Large intestine (tissue), 3 donors: ENCODE measurements at regions not wholly inside any gene's neighbourhood (a gene's known extent, or its start where the extent isn't known, plus 50 kb on each side); places are given as distances from the start of the nearest gene placed in this dataset.

Experiments used
- DNase-seq, 2 donors: peaks; one replicate each; pipeline versions ENCODE4 v3.0.0 to v3.0.0-alpha.2; 2013
- H3K27ac ChIP-seq: one replicate; pipeline ENCODE4 v1.5.1; 2013; ENCODE audit warnings: low read length
- H3K27me3 ChIP-seq: 2 replicates; pipeline ENCODE4 v1.6.1; 2013; ENCODE audit warnings: low read length; ENCODE audit not compliant: control insufficient read depth, insufficient read depth
- H3K36me3 ChIP-seq: 2 replicates; pipeline ENCODE4 v1.6.1; 2013; ENCODE audit warnings: low read length; ENCODE audit not compliant: control insufficient read depth, insufficient read depth
- H3K4me1 ChIP-seq: one replicate; pipeline ENCODE4 v1.6.1; 2013; ENCODE audit warnings: low read length; ENCODE audit not compliant: control insufficient read depth, insufficient read depth
- H3K4me3 ChIP-seq: one replicate; pipeline ENCODE4 v1.5.1; 2013; ENCODE audit warnings: low read length
- H3K9me3 ChIP-seq: one replicate; pipeline ENCODE4 v1.6.1; 2013; ENCODE audit warnings: mild to moderate bottlenecking, low read depth, low read length, moderate library complexity; ENCODE audit not compliant: control insufficient read depth
- WGBS: methylation state at CpG from one replicate; pipeline ENCODE4 v1.1.5; 2013; ENCODE audit warnings: low lambda C conversion rate; ENCODE audit not compliant: insufficient coverage; 5-methylcytosine and 5-hydroxymethylcytosine counted together

- no peak for DNase-seq
- no peak overlapping the region for H3K27ac ChIP-seq
- WGBS, result no CpG with 5 or more reads among the region's 3 CpGs
- H3K36me3 ChIP-seq, result no peaks in the 10 kb centered on the region
- H3K27me3 ChIP-seq, result no peaks in the 10 kb centered on the region
- H3K4me3 ChIP-seq, result no peak overlapping the region
- H3K9me3 ChIP-seq, result no peaks in the 10 kb centered on the region
- H3K4me1 ChIP-seq, result peaks cover 3% of the 10 kb centered on the region
Measured at GRCh38 chr3:61442696-61443095, 118.7 kb upstream of the PTPRG start.

GRCh38 chr3:61443886-61444285, 117.5 kb upstream of the PTPRG start:
- H3K4me1 ChIP-seq, result peaks cover 2% of the 10 kb centered on the region
- no peaks in the 10 kb centered on the region for H3K36me3 ChIP-seq
- no peaks in the 10 kb centered on the region for H3K9me3 ChIP-seq
- no peak overlapping the region for H3K4me3 ChIP-seq
- H3K27me3 ChIP-seq, result no peaks in the 10 kb centered on the region
- DNase-seq, result no peak
- no peak overlapping the region for H3K27ac ChIP-seq

DNA sequence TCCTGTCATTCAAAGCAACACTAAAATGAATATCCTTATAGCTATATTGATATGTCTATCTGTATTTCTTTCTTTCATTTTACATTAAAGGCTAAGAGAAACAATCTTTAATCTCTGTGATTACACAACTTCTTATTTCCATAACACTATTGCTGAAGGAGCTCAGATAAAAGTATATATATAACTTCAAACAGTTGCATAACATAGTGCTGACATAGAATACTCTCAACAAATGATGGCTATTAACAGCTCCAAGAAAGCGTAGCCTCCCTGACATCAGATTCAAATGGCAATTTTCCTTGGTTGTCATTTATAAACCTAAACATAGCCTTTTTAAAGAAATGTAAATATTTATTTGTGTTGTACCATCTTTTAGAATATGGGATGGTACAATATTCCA, 116.6 kb upstream of the PTPRG start:
- no peak overlapping the region for H3K27ac ChIP-seq
- DNase-seq, result peak in 1 of 2 donors; percentile 32
- H3K36me3 ChIP-seq, result no peaks in the 10 kb centered on the region
- H3K4me1 ChIP-seq, result peaks cover 4% of the 10 kb centered on the region
- H3K4me3 ChIP-seq, result no peak overlapping the region
- no peaks in the 10 kb centered on the region for H3K27me3 ChIP-seq
- H3K9me3 ChIP-seq, result no peaks in the 10 kb centered on the region
- no CpG with 5 or more reads among the region's 1 CpG for WGBS

DNA sequence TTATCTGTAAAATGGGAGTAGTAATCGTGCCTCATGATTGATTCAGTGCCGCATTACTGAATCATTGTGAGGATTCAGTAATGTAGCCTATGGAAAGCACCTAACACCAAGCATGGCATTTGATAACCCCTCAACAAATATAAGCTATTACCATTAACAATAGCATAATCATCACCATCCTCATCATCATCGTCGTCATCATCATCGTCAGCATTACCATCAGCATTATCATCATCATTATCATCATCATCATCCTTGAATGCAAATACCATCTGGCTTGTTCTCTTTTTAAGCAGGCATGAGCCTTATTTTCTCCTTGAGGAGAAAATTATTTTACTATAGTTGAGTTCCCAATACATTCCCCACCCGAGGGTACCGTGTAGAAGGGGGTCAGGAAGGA, 115.4 kb upstream of the PTPRG start:
- no peak overlapping the region for H3K27ac ChIP-seq
- no peak overlapping the region for H3K4me3 ChIP-seq
- WGBS, result no CpG with 5 or more reads among the region's 7 CpGs
- H3K4me1 ChIP-seq, result peaks cover 11% of the 10 kb centered on the region
- H3K9me3 ChIP-seq, result no peaks in the 10 kb centered on the region
- no peak for DNase-seq
- no peaks in the 10 kb centered on the region for H3K36me3 ChIP-seq
- no peaks in the 10 kb centered on the region for H3K27me3 ChIP-seq

DNA sequence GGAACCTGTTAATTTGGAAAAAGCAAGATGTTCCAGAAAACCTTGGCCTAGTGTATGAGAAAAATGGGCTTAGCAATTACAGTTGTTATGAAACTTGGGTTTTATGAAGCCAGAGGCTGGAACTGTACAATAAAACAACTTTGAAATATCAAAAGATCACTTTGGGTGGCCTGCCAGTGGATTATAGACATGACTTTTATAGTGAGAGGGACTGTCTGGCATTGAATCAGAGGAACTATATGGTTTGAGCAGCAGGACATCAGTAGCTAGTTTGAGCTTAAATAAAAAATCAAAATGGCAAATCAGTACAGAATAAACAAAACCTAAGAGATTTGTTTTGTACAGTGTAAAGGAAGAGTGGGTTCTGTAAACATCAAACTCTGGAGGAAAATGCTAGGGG, 115.0 kb upstream of the PTPRG start:
- Histone ChIP-seq H3K27ac (no peak overlapping the region), H3K36me3 (no peaks in the 10 kb centered on the region), H3K4me3 (no peak overlapping the region), H3K27me3 (no peaks in the 10 kb centered on the region), H3K4me1 (peaks cover 11% of the 10 kb centered on the region), H3K9me3 (no peaks in the 10 kb centered on the region)
- DNase-seq, result no peak

DNA sequence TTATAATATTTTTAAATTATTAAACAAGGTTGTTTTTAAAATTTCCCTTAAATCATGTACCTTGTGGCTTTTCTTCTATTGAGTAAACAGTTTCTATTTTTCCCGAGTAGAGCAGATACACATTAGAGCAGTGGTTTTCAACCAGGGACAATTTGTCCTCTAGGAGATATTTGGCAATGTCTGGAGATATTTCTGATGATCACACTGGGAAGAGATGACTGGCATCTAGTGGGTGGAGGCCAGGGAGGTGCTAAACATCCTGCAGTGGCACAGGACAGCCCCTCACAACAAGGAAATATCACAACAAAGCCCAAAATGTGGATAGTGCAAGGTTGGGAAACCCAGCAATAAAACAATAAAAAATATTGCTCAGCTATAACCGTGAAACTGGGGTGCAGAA, 113.0 kb upstream of the PTPRG start:
- H3K9me3 ChIP-seq, result no peaks in the 10 kb centered on the region
- peaks cover 11% of the 10 kb centered on the region for H3K4me1 ChIP-seq
- no peak overlapping the region for H3K4me3 ChIP-seq
- no peak for DNase-seq
- no CpG with 5 or more reads among the region's 2 CpGs for WGBS
- no peak overlapping the region for H3K27ac ChIP-seq
- H3K27me3 ChIP-seq, result no peaks in the 10 kb centered on the region
- no peaks in the 10 kb centered on the region for H3K36me3 ChIP-seq

DNA sequence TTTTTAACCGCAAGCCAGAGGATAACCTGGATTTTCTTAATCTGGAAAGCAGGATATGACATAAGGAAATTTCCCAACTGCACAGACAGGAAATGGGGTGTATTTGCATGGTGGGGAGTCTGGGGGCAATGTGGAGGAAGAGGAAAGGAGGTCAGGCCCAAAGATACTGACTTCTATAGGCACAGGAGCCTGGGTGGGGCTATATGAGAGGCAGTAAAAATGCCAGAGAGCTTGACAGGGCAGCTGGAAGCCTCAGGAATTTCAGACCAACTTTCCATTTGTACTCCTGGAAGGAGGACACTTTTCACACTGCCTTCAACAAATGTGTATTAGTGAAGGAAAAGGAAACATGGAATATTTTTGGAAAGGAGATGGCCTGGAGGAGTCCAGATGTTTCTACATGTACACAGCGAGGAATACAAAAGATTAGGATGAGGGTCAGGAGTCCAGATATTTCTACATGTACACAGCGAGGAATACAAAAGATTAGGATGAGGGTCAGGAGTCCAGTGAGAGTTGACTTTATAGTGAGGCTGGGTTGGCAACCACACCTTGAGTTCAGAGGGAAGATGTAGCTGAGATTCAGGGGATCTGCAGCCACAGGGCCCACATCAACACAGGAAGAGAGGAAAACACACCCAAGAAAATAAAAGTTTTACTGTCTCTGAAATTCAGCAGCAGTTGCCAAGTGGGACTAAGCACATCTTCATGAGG, 111.9 kb upstream of the PTPRG start:
- WGBS, result no CpG with 5 or more reads among the region's 3 CpGs
- H3K4me3 ChIP-seq, result no peak overlapping the region
- DNase-seq, result peak; percentile 46 to 78
- no peaks in the 10 kb centered on the region for H3K36me3 ChIP-seq
- no peaks in the 10 kb centered on the region for H3K9me3 ChIP-seq
- H3K27me3 ChIP-seq, result no peaks in the 10 kb centered on the region
- H3K4me1 ChIP-seq, result peaks cover 11% of the 10 kb centered on the region
- H3K27ac ChIP-seq, result peak overlapping the region; percentile 33

- DNase-seq, result no peak
- H3K27me3 ChIP-seq, result no peaks in the 10 kb centered on the region
- H3K27ac ChIP-seq, result no peak overlapping the region
- no peaks in the 10 kb centered on the region for H3K9me3 ChIP-seq
- WGBS, result 60% methylated on average over 2 of the region's 2 CpGs
- H3K36me3 ChIP-seq, result no peaks in the 10 kb centered on the region
- H3K4me1 ChIP-seq, result peaks cover 11% of the 10 kb centered on the region
- H3K4me3 ChIP-seq, result no peak overlapping the region
Measured at GRCh38 chr3:61450866-61451265, 110.5 kb upstream of the PTPRG start.

GRCh38 chr3:61451841-61452240, 109.5 kb upstream of the PTPRG start:
- H3K4me1 ChIP-seq, result peaks cover 11% of the 10 kb centered on the region
- WGBS, result 100% methylated on average over 1 of the region's 4 CpGs
- H3K4me3 ChIP-seq, result no peak overlapping the region
- no peak for DNase-seq
- no peaks in the 10 kb centered on the region for H3K9me3 ChIP-seq
- H3K36me3 ChIP-seq, result no peaks in the 10 kb centered on the region
- H3K27me3 ChIP-seq, result no peaks in the 10 kb centered on the region
- no peak overlapping the region for H3K27ac ChIP-seq

- Histone ChIP-seq H3K27ac (no peak overlapping the region), H3K4me3 (no peak overlapping the region), H3K9me3 (no peaks in the 10 kb centered on the region), H3K4me1 (peaks cover 11% of the 10 kb centered on the region), H3K27me3 (no peaks in the 10 kb centered on the region), H3K36me3 (no peaks in the 10 kb centered on the region)
- no peak for DNase-seq
- 94% methylated on average over 2 of the region's 6 CpGs for WGBS
Measured at GRCh38 chr3:61452535-61453090, 108.8 kb upstream of the PTPRG start.

DNA sequence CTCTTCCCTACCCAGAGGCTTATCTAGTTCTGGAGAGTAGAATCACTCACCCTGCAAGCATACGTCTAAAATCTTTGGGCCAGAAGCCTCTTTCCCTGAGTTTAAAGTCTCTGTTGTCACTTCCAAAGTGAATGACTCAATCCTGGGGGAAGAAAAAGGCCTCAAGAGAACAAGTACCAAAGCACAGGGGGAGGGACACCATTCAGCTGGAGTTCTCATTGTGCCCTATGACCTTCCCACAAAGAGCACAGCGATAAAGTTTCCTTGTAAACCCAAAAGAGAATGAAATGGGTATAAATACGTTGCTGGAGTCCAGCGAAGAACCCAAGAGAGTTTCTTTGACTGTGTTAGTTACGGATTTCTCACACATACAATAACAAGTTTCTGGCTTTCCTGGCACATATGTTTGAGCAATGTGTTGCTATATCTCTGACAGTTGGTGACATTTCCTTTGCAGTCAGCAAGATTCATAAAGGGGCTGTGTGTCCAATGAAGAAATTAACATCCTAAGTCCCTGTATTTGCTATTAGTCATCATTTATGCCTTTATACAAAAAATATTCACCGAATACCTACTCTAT, 107.3 kb upstream of the PTPRG start:
- Histone ChIP-seq H3K4me1 (peaks cover 11% of the 10 kb centered on the region), H3K27ac (no peak overlapping the region), H3K4me3 (no peak overlapping the region), H3K27me3 (no peaks in the 10 kb centered on the region), H3K9me3 (no peaks in the 10 kb centered on the region), H3K36me3 (no peaks in the 10 kb centered on the region)
- no peak for DNase-seq
- no CpG with 5 or more reads among the region's 6 CpGs for WGBS
